ENCODE measurements at regions not wholly inside any gene's neighbourhood (a gene's known extent, or its start where the extent isn't known, plus 50 kb on each side); places are given as distances from the start of the nearest gene placed in this dataset.

DNA sequence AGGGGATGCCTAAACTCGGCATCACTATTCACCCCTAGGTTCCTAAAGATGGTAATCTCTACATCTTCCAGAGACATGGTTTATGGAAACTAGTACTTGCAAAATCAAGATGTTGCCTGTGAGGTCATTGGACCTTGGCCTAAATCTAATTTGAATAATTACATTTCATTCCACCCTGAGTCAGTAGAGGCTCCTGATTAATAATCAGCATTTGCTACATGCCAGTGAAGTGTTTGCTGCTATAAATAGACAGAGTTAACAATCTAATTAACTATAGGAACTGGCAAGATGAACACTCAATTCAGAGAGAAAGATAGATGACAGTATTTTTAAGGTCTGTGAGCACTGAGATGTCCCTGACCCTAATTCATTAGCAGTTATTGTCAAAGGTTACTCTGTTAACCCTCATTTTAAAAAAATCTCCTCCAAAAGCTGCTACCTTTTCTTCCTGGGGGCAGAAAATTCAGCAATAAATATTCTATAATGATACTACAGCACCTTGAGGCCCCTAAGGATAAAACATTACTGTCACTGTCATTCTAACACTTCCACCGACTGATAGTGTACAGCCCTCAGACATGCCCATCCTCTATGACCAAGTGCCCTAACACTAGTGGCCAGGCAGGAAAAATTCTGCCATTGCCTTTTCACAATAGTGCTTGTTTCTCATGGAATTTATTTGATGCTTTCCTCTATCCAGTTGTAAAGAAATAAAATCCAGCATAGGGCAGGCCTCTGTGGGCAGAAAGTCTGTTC, 65.7 kb upstream of the CCDC196 start:
- TF ChIP-seq, protein P1, sequence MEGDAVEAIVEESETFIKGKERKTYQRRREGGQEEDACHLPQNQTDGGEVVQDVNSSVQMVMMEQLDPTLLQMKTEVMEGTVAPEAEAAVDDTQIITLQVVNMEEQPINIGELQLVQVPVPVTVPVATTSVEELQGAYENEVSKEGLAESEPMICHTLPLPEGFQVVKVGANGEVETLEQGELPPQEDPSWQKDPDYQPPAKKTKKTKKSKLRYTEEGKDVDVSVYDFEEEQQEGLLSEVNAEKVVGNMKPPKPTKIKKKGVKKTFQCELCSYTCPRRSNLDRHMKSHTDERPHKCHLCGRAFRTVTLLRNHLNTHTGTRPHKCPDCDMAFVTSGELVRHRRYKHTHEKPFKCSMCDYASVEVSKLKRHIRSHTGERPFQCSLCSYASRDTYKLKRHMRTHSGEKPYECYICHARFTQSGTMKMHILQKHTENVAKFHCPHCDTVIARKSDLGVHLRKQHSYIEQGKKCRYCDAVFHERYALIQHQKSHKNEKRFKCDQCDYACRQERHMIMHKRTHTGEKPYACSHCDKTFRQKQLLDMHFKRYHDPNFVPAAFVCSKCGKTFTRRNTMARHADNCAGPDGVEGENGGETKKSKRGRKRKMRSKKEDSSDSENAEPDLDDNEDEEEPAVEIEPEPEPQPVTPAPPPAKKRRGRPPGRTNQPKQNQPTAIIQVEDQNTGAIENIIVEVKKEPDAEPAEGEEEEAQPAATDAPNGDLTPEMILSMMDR (IDR thresholded peaks at IDR 0.05; ENCODE audit: insufficient read depth, low read depth, low read length, missing control alignments), result no peak
- no peak for DNase-seq (ENCODE audit: low read depth)
- H3K4me3 ChIP-seq (ENCODE audit: low read length), result no peak overlapping the region

DNA sequence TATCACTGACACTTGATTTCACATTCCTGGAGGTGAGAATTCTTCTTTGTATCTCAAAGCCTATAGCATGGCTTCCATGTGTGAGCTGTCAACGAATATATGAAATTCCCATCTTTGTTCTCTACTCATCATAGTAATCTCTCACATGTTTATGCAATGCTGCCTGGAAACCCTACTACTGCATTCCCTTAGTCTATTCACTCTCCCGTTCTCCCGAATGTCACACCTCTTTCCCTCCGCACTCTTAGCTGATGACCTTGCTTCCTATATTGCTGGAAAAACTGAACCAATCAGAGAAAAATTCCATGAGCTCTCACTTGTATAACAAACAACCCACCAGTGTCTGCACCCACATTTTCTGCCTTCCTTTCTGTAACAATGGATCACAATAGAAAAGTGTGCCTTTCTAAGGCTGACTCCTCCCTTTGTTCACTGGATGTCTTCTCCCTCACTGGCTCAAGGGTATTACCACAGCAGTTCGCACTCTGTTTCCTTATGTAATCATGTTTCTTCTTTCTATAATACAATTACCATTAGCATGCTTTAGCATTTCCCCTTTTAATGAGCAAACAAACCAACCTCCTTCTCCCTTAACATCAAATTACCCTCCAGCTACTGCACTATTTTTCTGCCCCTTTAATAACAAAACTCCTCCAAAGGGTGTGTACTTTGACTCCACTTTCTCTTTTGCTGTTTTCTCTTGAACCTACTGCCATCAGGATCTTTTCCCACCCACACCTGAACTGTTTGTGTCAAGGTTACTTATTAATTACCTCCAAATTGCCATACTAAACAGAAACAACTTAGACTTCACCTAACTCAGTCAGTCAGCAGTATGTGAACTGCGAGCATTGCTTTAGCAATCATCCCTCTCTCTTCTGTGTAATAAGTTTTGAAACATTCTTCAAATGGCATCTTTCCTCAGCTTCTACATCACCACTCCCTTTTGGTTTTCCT, 63.9 kb upstream of the CCDC196 start:
- no peak for DNase-seq (ENCODE audit: low read depth)
- TF ChIP-seq, protein P1 (IDR thresholded peaks at IDR 0.05; ENCODE audit: insufficient read depth, low read depth, low read length, missing control alignments), result no peak
- H3K4me3 ChIP-seq (ENCODE audit: low read length), result no peak overlapping the region

DNA sequence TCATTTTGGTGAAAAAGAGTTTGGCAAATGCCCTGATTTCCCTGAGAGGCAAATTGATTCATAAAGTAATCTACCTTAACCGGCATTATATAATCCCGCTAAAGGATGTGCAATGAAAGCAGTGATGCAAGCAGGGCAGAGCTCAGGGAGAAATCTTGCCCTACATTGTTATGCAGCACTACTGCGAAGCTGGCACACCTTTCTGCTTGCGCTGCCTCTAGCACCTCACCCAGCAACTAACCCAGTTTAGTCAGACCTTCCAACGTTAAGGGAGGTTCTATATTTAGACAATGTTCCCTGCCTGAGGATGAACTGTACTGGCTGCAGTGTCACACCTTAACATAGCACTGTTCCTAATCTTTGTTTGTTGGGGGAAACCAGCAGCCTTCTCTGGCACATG, 60.8 kb upstream of the CCDC196 start:
- TF ChIP-seq, protein P1 (IDR thresholded peaks at IDR 0.05; ENCODE audit: insufficient read depth, low read depth, low read length, missing control alignments), result no peak
- DNase-seq (ENCODE audit: low read depth), result peak; percentile 64
- no peak overlapping the region for H3K4me3 ChIP-seq (ENCODE audit: low read length)

DNA sequence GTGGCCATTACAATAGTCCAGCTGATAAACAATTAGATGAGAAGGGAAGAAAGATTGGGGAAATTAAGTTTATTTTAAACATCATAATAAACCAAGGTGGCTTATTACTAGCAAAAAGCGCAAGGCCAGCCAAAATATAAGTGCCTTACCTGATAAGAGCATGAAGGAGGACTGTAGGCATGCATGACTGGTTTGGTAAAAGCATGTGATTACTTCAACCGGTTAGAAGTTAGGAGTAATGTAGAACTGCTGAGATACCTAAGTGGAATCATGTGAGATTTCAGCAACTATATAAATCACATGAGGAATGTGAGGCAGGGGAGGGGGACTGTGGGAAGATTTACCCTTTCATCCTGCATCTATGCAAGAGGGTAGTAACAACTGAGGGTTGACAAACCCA, 59.7 kb upstream of the CCDC196 start:
- DNase-seq (ENCODE audit: low read depth), result no peak
- no peak overlapping the region for H3K4me3 ChIP-seq (ENCODE audit: low read length)
- TF ChIP-seq, protein P1 (IDR thresholded peaks at IDR 0.05; ENCODE audit: insufficient read depth, low read depth, low read length, missing control alignments), result no peak

DNA sequence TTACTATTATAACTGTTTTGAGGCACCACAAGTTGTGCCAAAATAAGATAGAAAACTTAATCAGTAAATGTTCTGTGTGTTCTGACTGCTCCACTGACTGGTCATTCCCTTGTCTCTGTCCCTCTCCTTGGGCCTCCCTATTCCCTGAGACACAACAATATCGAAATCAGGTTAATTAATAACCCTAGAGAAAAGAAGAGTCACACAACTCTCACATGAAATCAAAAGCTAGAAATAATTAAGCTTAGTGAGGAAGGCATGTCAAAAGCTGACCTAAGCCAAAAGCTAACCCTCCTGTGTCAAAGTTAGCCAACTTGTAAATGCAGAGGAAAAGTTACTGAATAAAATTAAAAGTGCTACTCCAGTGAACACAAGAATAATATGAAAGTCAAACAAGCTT, 53.8 kb upstream of the CCDC196 start:
- no peak for DNase-seq (ENCODE audit: low read depth)
- no peak overlapping the region for H3K4me3 ChIP-seq (ENCODE audit: low read length)
- TF ChIP-seq, protein P1 (IDR thresholded peaks at IDR 0.05; ENCODE audit: insufficient read depth, low read depth, low read length, missing control alignments), result no peak

DNA sequence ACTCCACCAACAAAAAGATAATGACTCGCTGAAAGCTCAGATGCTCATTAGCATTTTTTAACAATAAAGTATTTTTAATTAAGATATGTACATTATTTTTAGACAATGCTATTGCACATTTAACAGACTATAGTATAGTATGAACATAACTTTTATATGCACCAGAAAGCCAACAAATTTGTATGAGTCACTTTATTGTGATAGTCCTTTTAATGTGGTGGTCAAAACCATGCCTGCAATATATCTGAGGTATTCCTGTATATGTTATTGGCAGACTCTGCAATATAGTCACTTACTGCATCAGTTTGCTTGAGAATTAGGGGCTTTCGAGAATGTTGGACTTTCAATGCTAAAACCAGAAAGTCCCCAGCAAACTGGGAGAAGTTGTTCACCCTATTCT, 51.7 kb upstream of the CCDC196 start:
- no peak overlapping the region for H3K4me3 ChIP-seq (ENCODE audit: low read length)
- TF ChIP-seq, protein P1 (IDR thresholded peaks at IDR 0.05; ENCODE audit: insufficient read depth, low read depth, low read length, missing control alignments), result no peak
- no peak for DNase-seq (ENCODE audit: low read depth)

All from epithelial cell of esophagus (primary cell).